ENCODE measurements at regions not wholly inside any gene's neighbourhood (a gene's known extent, or its start where the extent isn't known, plus 50 kb on each side); places are given as distances from the start of the nearest gene placed in this dataset.

DNA sequence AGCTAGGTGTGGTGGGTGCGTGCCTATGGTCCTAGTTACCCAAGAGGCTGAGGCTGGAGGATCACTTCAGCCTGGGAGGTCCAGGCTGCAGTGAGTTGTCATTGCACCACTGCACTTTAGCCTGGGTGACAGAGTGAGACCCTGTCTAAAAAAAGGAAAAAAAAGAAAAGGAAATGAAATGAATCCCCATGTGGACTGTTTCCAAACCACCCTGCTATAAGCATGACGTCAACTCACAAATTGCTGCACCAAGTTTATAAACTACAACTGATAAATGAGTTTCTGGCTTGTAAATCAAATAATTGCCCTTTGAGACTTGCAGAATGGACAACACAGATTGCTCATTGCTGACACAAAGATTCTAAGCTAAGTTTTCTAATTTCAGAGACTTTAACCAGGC lies 51.0 kb upstream of the STK38L start:
- TF ChIP-seq, protein P1, sequence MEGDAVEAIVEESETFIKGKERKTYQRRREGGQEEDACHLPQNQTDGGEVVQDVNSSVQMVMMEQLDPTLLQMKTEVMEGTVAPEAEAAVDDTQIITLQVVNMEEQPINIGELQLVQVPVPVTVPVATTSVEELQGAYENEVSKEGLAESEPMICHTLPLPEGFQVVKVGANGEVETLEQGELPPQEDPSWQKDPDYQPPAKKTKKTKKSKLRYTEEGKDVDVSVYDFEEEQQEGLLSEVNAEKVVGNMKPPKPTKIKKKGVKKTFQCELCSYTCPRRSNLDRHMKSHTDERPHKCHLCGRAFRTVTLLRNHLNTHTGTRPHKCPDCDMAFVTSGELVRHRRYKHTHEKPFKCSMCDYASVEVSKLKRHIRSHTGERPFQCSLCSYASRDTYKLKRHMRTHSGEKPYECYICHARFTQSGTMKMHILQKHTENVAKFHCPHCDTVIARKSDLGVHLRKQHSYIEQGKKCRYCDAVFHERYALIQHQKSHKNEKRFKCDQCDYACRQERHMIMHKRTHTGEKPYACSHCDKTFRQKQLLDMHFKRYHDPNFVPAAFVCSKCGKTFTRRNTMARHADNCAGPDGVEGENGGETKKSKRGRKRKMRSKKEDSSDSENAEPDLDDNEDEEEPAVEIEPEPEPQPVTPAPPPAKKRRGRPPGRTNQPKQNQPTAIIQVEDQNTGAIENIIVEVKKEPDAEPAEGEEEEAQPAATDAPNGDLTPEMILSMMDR (IDR thresholded peaks at IDR 0.05) = no peak
- no peak for TF ChIP-seq ZFX (IDR thresholded peaks at IDR 0.05; ENCODE audit: borderline replicate concordance)
- no peak overlapping the region for H3K27ac ChIP-seq

DNA sequence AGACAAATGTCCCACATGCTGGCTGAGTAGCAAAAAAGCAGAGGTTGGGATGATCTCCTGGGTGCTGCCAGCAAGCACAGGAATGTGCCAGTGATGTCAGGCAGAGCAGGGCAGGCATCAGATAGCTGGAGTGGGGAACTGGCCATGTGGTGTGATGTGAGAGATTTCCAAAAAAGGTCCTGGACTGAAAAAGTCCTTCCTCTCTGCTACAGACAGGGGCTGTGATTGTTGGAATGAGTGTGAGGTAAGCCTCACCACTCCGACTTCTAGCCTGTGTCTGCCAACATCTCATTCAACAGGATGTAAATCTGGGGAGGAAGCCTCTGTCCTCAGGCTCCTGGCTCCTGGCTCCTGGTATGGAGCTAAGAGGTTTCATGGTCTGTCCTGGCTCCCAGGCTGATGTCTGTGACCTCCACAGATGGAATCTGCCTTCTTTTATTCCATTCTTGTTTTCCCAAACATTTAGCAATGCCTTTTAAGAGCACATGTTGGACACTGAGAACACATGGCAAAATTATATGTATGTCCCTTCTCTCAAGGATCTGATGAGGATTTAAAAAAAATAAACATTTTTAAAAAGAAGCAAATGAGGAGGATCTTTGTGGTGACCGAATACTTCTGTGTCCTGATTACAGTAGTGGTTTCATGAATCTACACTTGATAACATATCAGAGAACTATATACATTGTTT lies 50.1 kb upstream of the STK38L start:
- no peak for TF ChIP-seq ZFX (IDR thresholded peaks at IDR 0.05; ENCODE audit: borderline replicate concordance)
- TF ChIP-seq, protein P1 (IDR thresholded peaks at IDR 0.05) = no peak
- no peak overlapping the region for H3K27ac ChIP-seq

Measured in 22Rv1 (cell line).